Mesenchymal stem cell (in vitro differentiated cells and primary cell): ENCODE measurements at regions not wholly inside any gene's neighbourhood (a gene's known extent, or its start where the extent isn't known, plus 50 kb on each side); places are given as distances from the start of the nearest gene placed in this dataset.
"Not testable (repeated sequence)": the region's sequence is repeated elsewhere in the genome, so short reads cannot be mapped to it uniquely, and the experiment has no call there.

Source experiments
- DNase-seq: peaks from one replicate; pipeline ENCODE4 v3.0.0-alpha.2; 2013
- H2AFZ ChIP-seq: one replicate; pipeline ENCODE4 v1.6.1; 2013; ENCODE audit warnings: low read depth, mild to moderate bottlenecking, control low read depth, inconsistent platforms, low read length, moderate library complexity
- H2AK5ac ChIP-seq: 2 replicates; pipeline ENCODE4 v1.6.1; 2013; ENCODE audit warnings: low read length, moderate library complexity, mild to moderate bottlenecking, inconsistent platforms; ENCODE audit not compliant: severe bottlenecking
- H2BK120ac ChIP-seq: one replicate; pipeline ENCODE4 v1.6.1; 2013; ENCODE audit warnings: low read depth, mild to moderate bottlenecking, inconsistent platforms, low read length, moderate library complexity
- H2BK12ac ChIP-seq, 2 experiments: one replicate each; pipeline ENCODE4 v1.6.1; 2013; ENCODE audit warnings: inconsistent platforms in 2 of 2, low read length in 2 of 2, mild to moderate bottlenecking in 2 of 2, moderate library complexity in 2 of 2, control low read depth in 1 of 2
- H2BK15ac ChIP-seq: one replicate; pipeline ENCODE4 v1.6.1; 2013; ENCODE audit warnings: mild to moderate bottlenecking, low read depth, inconsistent platforms; ENCODE audit not compliant: poor library complexity, severe bottlenecking
- H2BK5ac ChIP-seq: 2 replicates; pipeline ENCODE4 v1.6.1; 2013; ENCODE audit warnings: low read depth, mild to moderate bottlenecking, low read length, control low read depth, inconsistent platforms; ENCODE audit not compliant: poor library complexity, severe bottlenecking
- H3K14ac ChIP-seq, 2 experiments: one replicate each; pipeline ENCODE4 v1.6.1; 2013; ENCODE audit warnings: inconsistent platforms in 2 of 2, low read length in 2 of 2, control low read depth in 1 of 2, mild to moderate bottlenecking in 1 of 2, moderate library complexity in 1 of 2
- H3K18ac ChIP-seq, 2 experiments: one replicate each; pipeline ENCODE4 v1.6.1; 2013; ENCODE audit warnings: inconsistent platforms in 2 of 2, low read length in 2 of 2, control low read depth in 1 of 2, low read depth in 1 of 2, mild to moderate bottlenecking in 1 of 2
- H3K23ac ChIP-seq, 2 experiments: one replicate each; pipeline ENCODE4 v1.6.1; 2013; ENCODE audit warnings: inconsistent platforms in 2 of 2, low read length in 2 of 2, mild to moderate bottlenecking in 2 of 2, moderate library complexity in 2 of 2, control low read depth in 1 of 2
- H3K27ac ChIP-seq: 2 replicates; pipeline ENCODE4 v1.5.1; 2013; ENCODE audit warnings: mild to moderate bottlenecking, moderate library complexity, low read length, control low read depth, inconsistent platforms; ENCODE audit not compliant: poor library complexity, severe bottlenecking
- H3K27me3 ChIP-seq, 2 experiments: 2 replicates each; pipeline versions ENCODE4 v1.6.1 to v1.7.0; 2013; ENCODE audit warnings: low read length in 2 of 2, mild to moderate bottlenecking in 2 of 2, moderate library complexity in 2 of 2, control low read depth in 1 of 2, inconsistent platforms in 1 of 2; ENCODE audit not compliant: control insufficient read depth in 1 of 2, insufficient read depth in 1 of 2
- H3K36me3 ChIP-seq, 2 experiments: 2 replicates each; pipeline versions ENCODE4 v1.6.1 to v1.7.0; 2013; ENCODE audit warnings: low read length in 2 of 2, control low read depth in 1 of 2, inconsistent platforms in 1 of 2, low read depth in 1 of 2, mild to moderate bottlenecking in 1 of 2; ENCODE audit not compliant: insufficient read depth in 2 of 2, control insufficient read depth in 1 of 2
- H3K4ac ChIP-seq, 2 experiments: one replicate each; pipeline ENCODE4 v1.6.1; 2013; ENCODE audit warnings: inconsistent platforms in 2 of 2, low read length in 2 of 2, mild to moderate bottlenecking in 2 of 2, moderate library complexity in 2 of 2, control low read depth in 1 of 2, low read depth in 1 of 2
- H3K4me1 ChIP-seq: 2 replicates; pipeline ENCODE4 v1.6.1; 2013; ENCODE audit warnings: low read depth, low read length, control low read depth; ENCODE audit not compliant: control insufficient read depth, insufficient read depth
- H3K4me2 ChIP-seq: 2 replicates; pipeline ENCODE4 v1.6.1; 2013; ENCODE audit warnings: low read length, mild to moderate bottlenecking, inconsistent platforms; ENCODE audit not compliant: poor library complexity, severe bottlenecking
- H3K4me3 ChIP-seq, 2 experiments: 2 replicates each; pipeline versions ENCODE4 v1.5.1 to v1.7.0; 2013; ENCODE audit warnings: low read length in 2 of 2, mild to moderate bottlenecking in 2 of 2, control low read depth in 1 of 2, low read depth in 1 of 2; ENCODE audit not compliant: insufficient read depth in 1 of 2
- H3K79me1 ChIP-seq: replicated peaks from 2 replicates; pipeline ENCODE4 v1.6.1; 2013; ENCODE audit warnings: mild to moderate bottlenecking, control low read depth, low read length, inconsistent platforms; ENCODE audit not compliant: poor library complexity, severe bottlenecking
- H3K9ac ChIP-seq: 2 replicates; pipeline ENCODE4 v1.7.0; 2013; ENCODE audit warnings: mild to moderate bottlenecking, low read length, moderate library complexity
- H3K9me3 ChIP-seq: 2 replicates; pipeline ENCODE4 v1.7.0; 2013; ENCODE audit warnings: mild to moderate bottlenecking, low read length; ENCODE audit not compliant: control insufficient read depth
- H4K8ac ChIP-seq: one replicate; pipeline ENCODE4 v1.6.1; 2013; ENCODE audit warnings: inconsistent platforms, mild to moderate bottlenecking, low read length, moderate library complexity
- H4K91ac ChIP-seq: one replicate; pipeline ENCODE4 v1.6.1; 2013; ENCODE audit warnings: mild to moderate bottlenecking, low read length, inconsistent platforms
- WGBS: methylation state at CpG from one replicate; pipeline ENCODE4 v1.1.7; 2013; ENCODE audit warnings: mixed read lengths; 5-methylcytosine and 5-hydroxymethylcytosine counted together

GRCh38 chr7:57819491-57819981 lies 369.6 kb downstream of the ZNF716 start:
- Histone ChIP-seq H3K4ac (no peak overlapping the region), H3K4me2 (no peak overlapping the region), H3K27ac (no peak overlapping the region), H3K36me3 (no peaks in the 10 kb centered on the region), H3K9ac (no peak overlapping the region), H2AK5ac (no peak overlapping the region), H4K8ac (no peak overlapping the region), H2BK15ac (no peak overlapping the region), H3K4me3 (no peak overlapping the region), H3K14ac (no peak overlapping the region), H2BK12ac (no peak overlapping the region), H2BK120ac (no peak overlapping the region), H3K18ac (no peak overlapping the region), H3K79me1 (no peaks in the 10 kb centered on the region), H2AFZ (no peak overlapping the region), H3K9me3 (peaks cover 8% of the 10 kb centered on the region), H3K4me1 (no peaks in the 10 kb centered on the region), H3K27me3 (no peaks in the 10 kb centered on the region), H4K91ac (no peak overlapping the region), H2BK5ac (no peak overlapping the region), H3K23ac (no peak overlapping the region)
- 89% methylated on average over 30 of the region's 30 CpGs for WGBS
- no peak for DNase-seq

GRCh38 chr7:57820477-57820876 lies 370.5 kb downstream of the ZNF716 start:
- H3K9me3 ChIP-seq, result peaks cover 8% of the 10 kb centered on the region
- H3K9ac ChIP-seq, result no peak overlapping the region
- H3K36me3 ChIP-seq, result no peaks in the 10 kb centered on the region
- no peaks in the 10 kb centered on the region for H3K4me1 ChIP-seq
- H3K4ac ChIP-seq, result no peak overlapping the region
- no peak overlapping the region for H3K14ac ChIP-seq
- no peaks in the 10 kb centered on the region for H3K79me1 ChIP-seq
- no peak overlapping the region for H3K4me3 ChIP-seq
- H2BK12ac ChIP-seq, result no peak overlapping the region
- H3K27me3 ChIP-seq, result no peaks in the 10 kb centered on the region
- DNase-seq, result no peak
- no peak overlapping the region for H3K18ac ChIP-seq
- no peak overlapping the region for H3K23ac ChIP-seq
- H4K91ac ChIP-seq, result no peak overlapping the region
- no peak overlapping the region for H2BK5ac ChIP-seq
- H2AFZ ChIP-seq, result no peak overlapping the region
- H2BK120ac ChIP-seq, result no peak overlapping the region
- H3K4me2 ChIP-seq, result no peak overlapping the region
- H2AK5ac ChIP-seq, result no peak overlapping the region
- H2BK15ac ChIP-seq, result no peak overlapping the region
- H4K8ac ChIP-seq, result no peak overlapping the region
- no peak overlapping the region for H3K27ac ChIP-seq
- whole genome bisulfite sequencing, result 74% methylated on average over 16 of the region's 16 CpGs

- Histone ChIP-seq H3K14ac (no peak overlapping the region), H2AFZ (no peak overlapping the region), H3K9ac (no peak overlapping the region), H3K4me2 (no peak overlapping the region), H3K18ac (no peak overlapping the region), H3K4ac (no peak overlapping the region), H3K9me3 (peaks cover 9% of the 10 kb centered on the region), H3K23ac (no peak overlapping the region), H3K27me3 (no peaks in the 10 kb centered on the region), H3K79me1 (no peaks in the 10 kb centered on the region), H2BK15ac (no peak overlapping the region), H3K4me1 (no peaks in the 10 kb centered on the region), H2BK5ac (no peak overlapping the region), H4K91ac (no peak overlapping the region), H2AK5ac (no peak overlapping the region), H4K8ac (no peak overlapping the region), H2BK120ac (no peak overlapping the region), H3K36me3 (no peaks in the 10 kb centered on the region), H2BK12ac (no peak overlapping the region), H3K4me3 (no peak overlapping the region), H3K27ac (no peak overlapping the region)
- WGBS, result 86% methylated on average over 57 of the region's 57 CpGs
- no peak for DNase-seq
Observed at GRCh38 chr7:57821438-57822382, 371.7 kb downstream of the ZNF716 start.

GRCh38 chr7:57826548-57826947 lies 376.6 kb downstream of the ZNF716 start:
- H3K27me3 ChIP-seq, H3K4me2 ChIP-seq, H3K36me3 ChIP-seq, H2AFZ ChIP-seq, H2AK5ac ChIP-seq, H2BK120ac ChIP-seq, H2BK15ac ChIP-seq, H3K79me1 ChIP-seq, H2BK5ac ChIP-seq, H3K4me3 ChIP-seq, H3K18ac ChIP-seq, DNase-seq, H3K14ac ChIP-seq, H3K23ac ChIP-seq, H4K91ac ChIP-seq, H3K9ac ChIP-seq, H2BK12ac ChIP-seq, H3K27ac ChIP-seq, H4K8ac ChIP-seq, H3K4me1 ChIP-seq, H3K9me3 ChIP-seq, H3K4ac ChIP-seq: not testable (repeated sequence)
- 38% methylated on average over 2 of the region's 2 CpGs for WGBS
